Suprapubic skin (tissue), 4 donors: ENCODE measurements at regions not wholly inside any gene's neighbourhood (a gene's known extent, or its start where the extent isn't known, plus 50 kb on each side); places are given as distances from the start of the nearest gene placed in this dataset.

Source experiments
- DNase-seq, 2 donors: peaks; one replicate each; pipeline ENCODE4 v3.0.0-alpha.2; 2019; ENCODE audit warnings: low spot score in 2 of 2
- H3K27ac ChIP-seq: fragments of 200-600 bp; sonication (generic); one replicate; pipeline ENCODE4 v1.5.1; 2019
- H3K27me3 ChIP-seq: fragments of 200-600 bp; sonication (generic); one replicate; pipeline ENCODE4 v1.5.1; 2019
- H3K36me3 ChIP-seq: fragments of 200-600 bp; sonication (generic); one replicate; pipeline ENCODE4 v1.5.1; 2019
- H3K4me1 ChIP-seq: fragments of 200-600 bp; sonication (generic); one replicate; pipeline ENCODE4 v1.5.1; 2019
- H3K4me3 ChIP-seq: fragments of 200-600 bp; sonication (generic); one replicate; pipeline ENCODE4 v1.5.1; 2019; ENCODE audit warnings: mild to moderate bottlenecking
- H3K9me3 ChIP-seq: fragments of 200-600 bp; sonication (generic); one replicate; pipeline ENCODE4 v1.5.1; 2019
- EP300 ChIP-seq: sonication (generic); formaldehyde crosslinking; IDR thresholded peaks from one replicate; pipeline ENCODE4 v1.6.1; 2017; ENCODE audit warnings: antibody characterized with exemption
- POLR2A ChIP-seq, 2 donors: fragments of 450-650 bp; IDR thresholded peaks; one replicate each; pipeline ENCODE4 v1.6.1; 2017; ENCODE audit warnings: antibody characterized with exemption in 2 of 2, mild to moderate bottlenecking in 2 of 2, moderate library complexity in 2 of 2
- POLR2AphosphoS5 ChIP-seq, 3 donors: sonication (generic); formaldehyde crosslinking; IDR thresholded peaks; one replicate each; pipeline ENCODE4 v1.6.1; 2017; ENCODE audit warnings: antibody characterized with exemption in 3 of 3
- WGBS: methylation state at CpG from one replicate; pipeline ENCODE4 v1.1.5; 2018; 5-methylcytosine and 5-hydroxymethylcytosine counted together
- TF ChIP-seq, protein P1 (sequence below), 2 donors: fragments of 200-600 bp in 1 of 2; fragments of 450-650 bp in 1 of 2; sonication (generic) in 1 of 2; IDR thresholded peaks; one replicate each; pipeline ENCODE4 v1.5.1; 2016 to 2019; ENCODE audit warnings: antibody characterized with exemption in 2 of 2, mild to moderate bottlenecking in 1 of 2, moderate library complexity in 1 of 2

DNA sequence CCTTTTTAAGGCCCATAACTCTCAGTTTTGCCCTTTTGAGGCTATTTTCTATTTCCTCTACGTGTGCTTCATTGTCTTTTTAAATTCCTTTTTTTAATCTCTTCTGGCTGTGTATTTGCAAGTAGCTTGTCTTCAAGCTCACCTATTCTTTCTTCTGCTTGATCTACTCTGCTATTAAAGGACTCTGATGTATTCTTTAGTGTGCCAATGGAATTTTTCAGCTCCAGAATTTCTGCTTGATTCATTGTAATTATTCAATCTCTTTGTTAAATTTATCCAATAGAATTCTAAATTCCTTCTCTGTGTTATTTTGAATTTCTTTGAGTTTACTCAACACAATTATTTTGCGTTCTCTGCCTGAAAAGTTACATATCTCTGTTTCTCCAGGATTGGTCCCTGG, 178.7 kb downstream of the FAM170A start:
- Histone ChIP-seq H3K9me3 (peaks cover 4% of the 10 kb centered on the region), H3K27me3 (no peaks in the 10 kb centered on the region), H3K4me3 (no peak overlapping the region), H3K4me1 (no peaks in the 10 kb centered on the region), H3K27ac (no peak overlapping the region), H3K36me3 (no peaks in the 10 kb centered on the region)
- DNase-seq, result no peak
- TF ChIP-seq, protein P1, sequence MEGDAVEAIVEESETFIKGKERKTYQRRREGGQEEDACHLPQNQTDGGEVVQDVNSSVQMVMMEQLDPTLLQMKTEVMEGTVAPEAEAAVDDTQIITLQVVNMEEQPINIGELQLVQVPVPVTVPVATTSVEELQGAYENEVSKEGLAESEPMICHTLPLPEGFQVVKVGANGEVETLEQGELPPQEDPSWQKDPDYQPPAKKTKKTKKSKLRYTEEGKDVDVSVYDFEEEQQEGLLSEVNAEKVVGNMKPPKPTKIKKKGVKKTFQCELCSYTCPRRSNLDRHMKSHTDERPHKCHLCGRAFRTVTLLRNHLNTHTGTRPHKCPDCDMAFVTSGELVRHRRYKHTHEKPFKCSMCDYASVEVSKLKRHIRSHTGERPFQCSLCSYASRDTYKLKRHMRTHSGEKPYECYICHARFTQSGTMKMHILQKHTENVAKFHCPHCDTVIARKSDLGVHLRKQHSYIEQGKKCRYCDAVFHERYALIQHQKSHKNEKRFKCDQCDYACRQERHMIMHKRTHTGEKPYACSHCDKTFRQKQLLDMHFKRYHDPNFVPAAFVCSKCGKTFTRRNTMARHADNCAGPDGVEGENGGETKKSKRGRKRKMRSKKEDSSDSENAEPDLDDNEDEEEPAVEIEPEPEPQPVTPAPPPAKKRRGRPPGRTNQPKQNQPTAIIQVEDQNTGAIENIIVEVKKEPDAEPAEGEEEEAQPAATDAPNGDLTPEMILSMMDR (IDR thresholded peaks at IDR 0.05), result no peak
- TF ChIP-seq POLR2AphosphoS5 (IDR thresholded peaks at IDR 0.05) (no peak), EP300 (no peak), POLR2A (IDR thresholded peaks at IDR 0.05) (no peak)
- 96% methylated on average over 2 of the region's 2 CpGs for WGBS

GRCh38 chr5:119808474-119808873, 179.1 kb downstream of the FAM170A start:
- no peaks in the 10 kb centered on the region for H3K27me3 ChIP-seq
- H3K36me3 ChIP-seq, result no peaks in the 10 kb centered on the region
- DNase-seq, result no peak
- no peak overlapping the region for H3K27ac ChIP-seq
- no peak overlapping the region for H3K4me3 ChIP-seq
- TF ChIP-seq, protein P1 (IDR thresholded peaks at IDR 0.05), result no peak
- TF ChIP-seq POLR2AphosphoS5 (IDR thresholded peaks at IDR 0.05) (no peak), POLR2A (IDR thresholded peaks at IDR 0.05) (no peak), EP300 (no peak)
- WGBS, result 91% methylated on average over 2 of the region's 2 CpGs
- H3K4me1 ChIP-seq, result no peaks in the 10 kb centered on the region
- H3K9me3 ChIP-seq, result peaks cover 4% of the 10 kb centered on the region

DNA sequence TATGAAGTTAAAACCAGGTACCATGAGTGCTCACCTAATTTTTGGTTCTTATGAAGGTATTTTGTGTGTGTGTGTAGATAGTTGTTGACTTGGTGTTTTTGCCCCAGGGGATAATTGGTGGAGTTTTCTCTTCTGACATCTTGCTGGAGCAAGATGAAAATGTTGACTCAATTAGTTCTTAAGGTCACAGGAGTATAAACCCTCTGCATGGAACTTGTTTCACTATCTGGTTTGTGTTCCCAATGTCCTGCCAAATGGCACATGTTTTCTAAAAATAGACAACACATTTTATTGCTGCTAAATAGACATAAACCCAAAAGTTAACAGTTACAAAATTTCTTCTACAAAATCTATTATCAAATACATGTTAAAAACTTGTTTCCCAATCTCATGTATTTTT, 180.9 kb downstream of the FAM170A start:
- H3K9me3 ChIP-seq, result peaks cover 4% of the 10 kb centered on the region
- H3K4me3 ChIP-seq, result no peak overlapping the region
- H3K4me1 ChIP-seq, result no peaks in the 10 kb centered on the region
- no peak for DNase-seq
- no peak overlapping the region for H3K27ac ChIP-seq
- H3K27me3 ChIP-seq, result no peaks in the 10 kb centered on the region
- no peak for TF ChIP-seq EP300
- H3K36me3 ChIP-seq, result no peaks in the 10 kb centered on the region

- Histone ChIP-seq H3K9me3 (peaks cover 4% of the 10 kb centered on the region), H3K27me3 (no peaks in the 10 kb centered on the region), H3K4me3 (no peak overlapping the region), H3K4me1 (no peaks in the 10 kb centered on the region), H3K27ac (no peak overlapping the region), H3K36me3 (no peaks in the 10 kb centered on the region)
- no peak for DNase-seq
- WGBS, result 64% methylated on average over 5 of the region's 5 CpGs
- TF ChIP-seq POLR2AphosphoS5 (IDR thresholded peaks at IDR 0.05) (no peak), POLR2A (IDR thresholded peaks at IDR 0.05) (no peak), EP300 (no peak)
- TF ChIP-seq, protein P1 (IDR thresholded peaks at IDR 0.05), result no peak
Measured at GRCh38 chr5:119811458-119811857, 182.1 kb downstream of the FAM170A start.

- no peak for DNase-seq
- H3K4me1 ChIP-seq, result no peaks in the 10 kb centered on the region
- H3K4me3 ChIP-seq, result no peak overlapping the region
- no peaks in the 10 kb centered on the region for H3K27me3 ChIP-seq
- 95% methylated on average over 6 of the region's 6 CpGs for WGBS
- no peaks in the 10 kb centered on the region for H3K36me3 ChIP-seq
- H3K27ac ChIP-seq, result no peak overlapping the region
- no peaks in the 10 kb centered on the region for H3K9me3 ChIP-seq
- TF ChIP-seq, protein P1 (IDR thresholded peaks at IDR 0.05), result no peak
- no peak for TF ChIP-seq POLR2A (IDR thresholded peaks at IDR 0.05)
- no peak for TF ChIP-seq EP300
- TF ChIP-seq POLR2AphosphoS5 (IDR thresholded peaks at IDR 0.05), result no peak
Measured at GRCh38 chr5:119814655-119815054, 185.3 kb downstream of the FAM170A start.

DNA sequence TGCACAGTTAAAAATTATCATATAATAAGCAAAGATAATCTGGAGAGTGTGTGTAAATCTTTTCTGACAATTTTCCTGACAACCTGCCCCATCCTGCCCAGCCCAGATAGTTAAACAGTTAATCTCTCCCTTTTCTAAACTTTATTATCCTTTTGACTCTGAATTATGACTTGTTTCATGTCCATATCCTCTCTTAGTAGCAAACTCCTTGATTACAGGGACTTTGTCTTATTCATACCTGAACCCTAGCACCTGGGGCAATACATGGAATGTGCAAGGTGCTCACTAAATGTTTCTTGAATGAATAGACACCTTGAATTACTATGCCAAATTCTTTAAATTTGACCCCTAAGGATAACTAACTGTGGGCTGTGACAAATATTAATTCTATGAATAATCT, 186.7 kb downstream of the FAM170A start:
- Histone ChIP-seq H3K4me3 (no peak overlapping the region), H3K4me1 (no peaks in the 10 kb centered on the region), H3K27me3 (no peaks in the 10 kb centered on the region), H3K27ac (no peak overlapping the region), H3K9me3 (no peaks in the 10 kb centered on the region), H3K36me3 (no peaks in the 10 kb centered on the region)
- TF ChIP-seq POLR2A (IDR thresholded peaks at IDR 0.05) (no peak), POLR2AphosphoS5 (IDR thresholded peaks at IDR 0.05) (no peak), EP300 (no peak)
- TF ChIP-seq, protein P1 (IDR thresholded peaks at IDR 0.05), result no peak
- no peak for DNase-seq
